SU-DHL-6 (cell line): ENCODE measurements at regions not wholly inside any gene's neighbourhood (a gene's known extent, or its start where the extent isn't known, plus 50 kb on each side); places are given as distances from the start of the nearest gene placed in this dataset.

Experiments
- EZH2phosphoT487 ChIP-seq: fragments of 200-600 bp; sonication (generic), shearing (Covaris generic); conservative IDR thresholded peaks from 2 replicates; pipeline ENCODE4 v1.6.1; 2018; ENCODE audit warnings: mild to moderate bottlenecking, antibody characterized with exemption, low read length, moderate library complexity, mixed read lengths
- TF ChIP-seq, protein P1 (sequence below): fragments of 200-600 bp; sonication (generic); IDR thresholded peaks from one replicate; pipeline ENCODE4 v1.5.1; 2017; ENCODE audit warnings: antibody characterized with exemption, mild to moderate bottlenecking, low read length, moderate library complexity; ENCODE audit not compliant: insufficient read depth, poor library complexity, severe bottlenecking

DNA sequence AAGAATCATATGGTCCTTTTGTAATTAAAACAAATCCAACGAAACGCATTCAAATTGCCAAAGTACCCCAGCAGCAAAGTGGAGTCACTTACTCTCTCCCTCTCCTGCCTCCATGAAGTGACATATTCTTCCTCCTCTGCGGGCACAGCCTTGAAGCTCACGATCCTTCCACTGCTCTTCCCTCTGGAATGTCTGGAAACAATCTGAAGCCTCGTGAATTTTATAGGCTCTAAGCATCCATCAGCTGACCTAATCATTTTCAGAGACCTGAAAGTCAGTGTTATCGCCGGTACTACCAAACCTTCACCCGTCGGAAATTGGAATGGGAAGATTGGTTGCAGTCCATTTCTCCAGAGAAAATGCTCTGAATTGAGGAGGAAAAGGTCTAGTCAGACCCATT is 134.5 kb upstream of the FOXF1 start:
- TF ChIP-seq, protein P1, sequence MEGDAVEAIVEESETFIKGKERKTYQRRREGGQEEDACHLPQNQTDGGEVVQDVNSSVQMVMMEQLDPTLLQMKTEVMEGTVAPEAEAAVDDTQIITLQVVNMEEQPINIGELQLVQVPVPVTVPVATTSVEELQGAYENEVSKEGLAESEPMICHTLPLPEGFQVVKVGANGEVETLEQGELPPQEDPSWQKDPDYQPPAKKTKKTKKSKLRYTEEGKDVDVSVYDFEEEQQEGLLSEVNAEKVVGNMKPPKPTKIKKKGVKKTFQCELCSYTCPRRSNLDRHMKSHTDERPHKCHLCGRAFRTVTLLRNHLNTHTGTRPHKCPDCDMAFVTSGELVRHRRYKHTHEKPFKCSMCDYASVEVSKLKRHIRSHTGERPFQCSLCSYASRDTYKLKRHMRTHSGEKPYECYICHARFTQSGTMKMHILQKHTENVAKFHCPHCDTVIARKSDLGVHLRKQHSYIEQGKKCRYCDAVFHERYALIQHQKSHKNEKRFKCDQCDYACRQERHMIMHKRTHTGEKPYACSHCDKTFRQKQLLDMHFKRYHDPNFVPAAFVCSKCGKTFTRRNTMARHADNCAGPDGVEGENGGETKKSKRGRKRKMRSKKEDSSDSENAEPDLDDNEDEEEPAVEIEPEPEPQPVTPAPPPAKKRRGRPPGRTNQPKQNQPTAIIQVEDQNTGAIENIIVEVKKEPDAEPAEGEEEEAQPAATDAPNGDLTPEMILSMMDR, result no peak
- TF ChIP-seq EZH2phosphoT487, result no peak
